BJ (cell line): ENCODE measurements at regions not wholly inside any gene's neighbourhood (a gene's known extent, or its start where the extent isn't known, plus 50 kb on each side); places are given as distances from the start of the nearest gene placed in this dataset.

Source experiments
- CTCF ChIA-PET: fragments of 350-600 bp; formaldehyde crosslinking; extraction: SDS; loops from one replicate; lab custom pipeline; 2021; ENCODE audit warnings: antibody characterized with exemption, inconsistent platforms; lab: Yijun Ruan, JAX
- POLR2A ChIA-PET: fragments of 300-600 bp; sonication (Branson Sonifier 250); formaldehyde crosslinking; extraction: SDS; loops from one replicate; lab custom pipeline; 2021; ENCODE audit warnings: antibody characterized with exemption; lab: Charles Lee
- DNase-seq: peaks from one replicate; pipeline ENCODE4 v3.0.0-alpha.2; 2011; ENCODE audit warnings: low read depth
- H3K27me3 ChIP-seq: 2 replicates; pipeline ENCODE4 v1.6.0; 2011; ENCODE audit warnings: low read length; ENCODE audit not compliant: control insufficient read depth, insufficient read depth
- H3K36me3 ChIP-seq: 2 replicates; pipeline ENCODE4 v1.5.1; 2011; ENCODE audit warnings: low read length; ENCODE audit not compliant: control insufficient read depth, insufficient read depth
- H3K4me3 ChIP-seq: 2 replicates; pipeline ENCODE4 v1.5.1; 2011; ENCODE audit warnings: low read depth, mild to moderate bottlenecking, control low read depth, low read length
- TF ChIP-seq, protein P1 (sequence below): IDR thresholded peaks from 2 replicates; pipeline ENCODE4 v1.5.1; 2011; ENCODE audit warnings: low read depth, mild to moderate bottlenecking, control low read depth, inconsistent platforms, low read length, moderate library complexity; ENCODE audit not compliant: insufficient read depth

- Histone ChIP-seq H3K4me3 (no peak overlapping the region), H3K27me3 (no peaks in the 10 kb centered on the region), H3K36me3 (no peaks in the 10 kb centered on the region)
- ChIA-PET POLR2A (no interaction called here), CTCF (no interaction called here)
- DNase-seq = no peak
- TF ChIP-seq, protein P1, sequence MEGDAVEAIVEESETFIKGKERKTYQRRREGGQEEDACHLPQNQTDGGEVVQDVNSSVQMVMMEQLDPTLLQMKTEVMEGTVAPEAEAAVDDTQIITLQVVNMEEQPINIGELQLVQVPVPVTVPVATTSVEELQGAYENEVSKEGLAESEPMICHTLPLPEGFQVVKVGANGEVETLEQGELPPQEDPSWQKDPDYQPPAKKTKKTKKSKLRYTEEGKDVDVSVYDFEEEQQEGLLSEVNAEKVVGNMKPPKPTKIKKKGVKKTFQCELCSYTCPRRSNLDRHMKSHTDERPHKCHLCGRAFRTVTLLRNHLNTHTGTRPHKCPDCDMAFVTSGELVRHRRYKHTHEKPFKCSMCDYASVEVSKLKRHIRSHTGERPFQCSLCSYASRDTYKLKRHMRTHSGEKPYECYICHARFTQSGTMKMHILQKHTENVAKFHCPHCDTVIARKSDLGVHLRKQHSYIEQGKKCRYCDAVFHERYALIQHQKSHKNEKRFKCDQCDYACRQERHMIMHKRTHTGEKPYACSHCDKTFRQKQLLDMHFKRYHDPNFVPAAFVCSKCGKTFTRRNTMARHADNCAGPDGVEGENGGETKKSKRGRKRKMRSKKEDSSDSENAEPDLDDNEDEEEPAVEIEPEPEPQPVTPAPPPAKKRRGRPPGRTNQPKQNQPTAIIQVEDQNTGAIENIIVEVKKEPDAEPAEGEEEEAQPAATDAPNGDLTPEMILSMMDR = no peak
Observed at GRCh38 chr13:91115776-91116175, 231.7 kb upstream of the MIR17HG start.

- no peak for DNase-seq
Observed at GRCh38 chr13:91117351-91117750, 230.1 kb upstream of the MIR17HG start.

DNA sequence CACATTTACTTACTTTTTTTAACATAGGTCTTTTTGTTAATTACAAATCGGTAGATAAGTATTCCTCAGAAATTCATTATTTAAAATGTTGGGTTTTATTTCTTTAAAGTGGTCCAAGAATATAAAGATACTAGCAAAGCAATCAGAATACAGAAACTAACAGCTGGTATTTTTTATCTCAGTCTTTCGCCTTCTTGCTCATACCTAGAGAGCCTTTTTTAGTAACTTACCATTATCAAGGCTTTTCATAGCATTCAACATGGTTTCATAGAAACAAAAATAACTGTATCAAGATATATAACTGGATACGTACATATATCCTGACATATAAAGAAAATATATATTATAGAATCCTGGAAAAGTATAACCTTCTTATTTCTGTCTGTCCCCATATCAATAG is 227.8 kb upstream of the MIR17HG start:
- POLR2A ChIA-PET = no interaction called here
- Histone ChIP-seq H3K36me3 (no peaks in the 10 kb centered on the region), H3K27me3 (no peaks in the 10 kb centered on the region), H3K4me3 (no peak overlapping the region)
- TF ChIP-seq, protein P1 = no peak
- no peak for DNase-seq
- CTCF ChIA-PET = no interaction called here

More at GRCh38 chr13:91117351-91117750, 230.1 kb upstream of the MIR17HG start:
- H3K27me3 ChIP-seq = no peaks in the 10 kb centered on the region
- no peak overlapping the region for H3K4me3 ChIP-seq
- ChIA-PET CTCF (no interaction called here), POLR2A (no interaction called here)
- TF ChIP-seq, protein P1 = no peak
- no peaks in the 10 kb centered on the region for H3K36me3 ChIP-seq

GRCh38 chr13:91122766-91123165 is 224.7 kb upstream of the MIR17HG start:
- no peak overlapping the region for H3K4me3 ChIP-seq
- CTCF ChIA-PET = no interaction called here

GRCh38 chr13:91123456-91124127 is 223.9 kb upstream of the MIR17HG start:
- POLR2A ChIA-PET = no interaction called here

More at GRCh38 chr13:91122766-91123165, 224.7 kb upstream of the MIR17HG start:
- no peaks in the 10 kb centered on the region for H3K36me3 ChIP-seq
- POLR2A ChIA-PET = no interaction called here
- TF ChIP-seq, protein P1 = no peak
- no peaks in the 10 kb centered on the region for H3K27me3 ChIP-seq
- DNase-seq = no peak

More at GRCh38 chr13:91123456-91124127, 223.9 kb upstream of the MIR17HG start:
- H3K36me3 ChIP-seq = no peaks in the 10 kb centered on the region
- CTCF ChIA-PET = interaction anchor here (0.9 kb wide), 1 partner anchor 11 kb away, joined by 4 read pairs; no protein-coding TSS in a partner anchor
- no peaks in the 10 kb centered on the region for H3K27me3 ChIP-seq
- no peak overlapping the region for H3K4me3 ChIP-seq
- TF ChIP-seq, protein P1 = no peak
- DNase-seq = no peak
